Colonic mucosa (tissue), 4 donors: ENCODE measurements at regions not wholly inside any gene's neighbourhood (a gene's known extent, or its start where the extent isn't known, plus 50 kb on each side); places are given as distances from the start of the nearest gene placed in this dataset.

Source experiments
- DNase-seq: peaks from one replicate; pipeline ENCODE4 v3.0.0-alpha.2; 2020
- H3K27ac ChIP-seq: fragments of 200-600 bp; one replicate; pipeline ENCODE4 v1.8.0; 2021
- H3K27me3 ChIP-seq: fragments of 200-600 bp; one replicate; pipeline ENCODE4 v1.8.0; 2021
- H3K36me3 ChIP-seq: fragments of 200-600 bp; one replicate; pipeline ENCODE4 v1.8.0; 2021
- H3K4me1 ChIP-seq: fragments of 200-600 bp; one replicate; pipeline ENCODE4 v1.8.0; 2021; ENCODE audit warnings: mild to moderate bottlenecking
- H3K4me3 ChIP-seq: fragments of 200-600 bp; one replicate; pipeline ENCODE4 v1.8.0; 2021
- H3K9ac ChIP-seq, 2 donors: one replicate each; pipeline ENCODE4 v1.7.0; 2013; ENCODE audit warnings: control low read depth in 2 of 2, low read depth in 2 of 2, low read length in 2 of 2
- H3K9me3 ChIP-seq: fragments of 200-600 bp; one replicate; pipeline ENCODE4 v1.8.0; 2021
- CTCF ChIP-seq: fragments of 200-600 bp; IDR thresholded peaks from one replicate; pipeline ENCODE4 v1.8.0; 2022; ENCODE audit warnings: antibody characterized with exemption, mild to moderate bottlenecking
- intact Hi-C: fragments of 100-400 bp; cut with DNase I; formaldehyde crosslinking; loops from one replicate; pipeline ENCODE4 v1.14.1; 2022
- donor health status: healthy.
- donor health status: DM: no; HTN: no; CAD: no.
- donor health status: DM: no; HTN: no; CAD: no.

GRCh38 chr2:15049096-15049993, 416.8 kb downstream of the LRATD1 start:
- no peaks in the 10 kb centered on the region for H3K9me3 ChIP-seq
- no peak for DNase-seq
- TF ChIP-seq CTCF, result no peak
- no peaks in the 10 kb centered on the region for H3K36me3 ChIP-seq
- no peak overlapping the region for H3K9ac ChIP-seq
- no peaks in the 10 kb centered on the region for H3K27me3 ChIP-seq
- no peak overlapping the region for H3K4me3 ChIP-seq
- no peaks in the 10 kb centered on the region for H3K4me1 ChIP-seq
- no peak overlapping the region for H3K27ac ChIP-seq
- intact Hi-C loops, result no loop called here

- no peaks in the 10 kb centered on the region for H3K4me1 ChIP-seq
- H3K36me3 ChIP-seq, result no peaks in the 10 kb centered on the region
- no peaks in the 10 kb centered on the region for H3K27me3 ChIP-seq
- no peak overlapping the region for H3K4me3 ChIP-seq
- intact Hi-C loops, result no loop called here
- H3K27ac ChIP-seq, result no peak overlapping the region
- no peak overlapping the region for H3K9ac ChIP-seq
- DNase-seq, result no peak
- no peak for TF ChIP-seq CTCF
- no peaks in the 10 kb centered on the region for H3K9me3 ChIP-seq
Measured at GRCh38 chr2:15050483-15050882, 418.0 kb downstream of the LRATD1 start.

- H3K27ac ChIP-seq, result no peak overlapping the region
Measured at GRCh38 chr2:15053542-15053941, 421.0 kb downstream of the LRATD1 start.

GRCh38 chr2:15058015-15058720, 425.7 kb downstream of the LRATD1 start:
- DNase-seq, result no peak
- H3K9ac ChIP-seq, result no peak overlapping the region
- no peaks in the 10 kb centered on the region for H3K36me3 ChIP-seq
- TF ChIP-seq CTCF, result no peak
- H3K4me1 ChIP-seq, result no peaks in the 10 kb centered on the region
- intact Hi-C loops, result no loop called here
- H3K27me3 ChIP-seq, result no peaks in the 10 kb centered on the region
- H3K4me3 ChIP-seq, result no peak overlapping the region
- H3K27ac ChIP-seq, result no peak overlapping the region
- H3K9me3 ChIP-seq, result no peaks in the 10 kb centered on the region

More at GRCh38 chr2:15053542-15053941, 421.0 kb downstream of the LRATD1 start:
- Histone ChIP-seq H3K9ac (no peak overlapping the region), H3K27me3 (no peaks in the 10 kb centered on the region), H3K4me3 (no peak overlapping the region), H3K9me3 (no peaks in the 10 kb centered on the region), H3K36me3 (no peaks in the 10 kb centered on the region), H3K4me1 (no peaks in the 10 kb centered on the region)
- intact Hi-C loops, result no loop called here
- no peak for TF ChIP-seq CTCF
- DNase-seq, result no peak

GRCh38 chr2:15058721-15059157, 426.2 kb downstream of the LRATD1 start:
- Histone ChIP-seq H3K4me1 (no peaks in the 10 kb centered on the region), H3K4me3 (no peak overlapping the region), H3K27me3 (no peaks in the 10 kb centered on the region), H3K9ac (no peak overlapping the region), H3K9me3 (no peaks in the 10 kb centered on the region), H3K36me3 (no peaks in the 10 kb centered on the region), H3K27ac (no peak overlapping the region)
- intact Hi-C loops, result no loop called here
- no peak for DNase-seq
- TF ChIP-seq CTCF, result no peak
